ENCODE measurements at regions not wholly inside any gene's neighbourhood (a gene's known extent, or its start where the extent isn't known, plus 50 kb on each side); places are given as distances from the start of the nearest gene placed in this dataset.

- Mint-ChIP-seq H3K4me3 (no peak overlapping the region), H3K9me3 (peaks cover 23 to 27% of the 10 kb centered on the region in 2 donors), H3K27ac (no peak overlapping the region), H3K4me1 (no peaks in the 10 kb centered on the region), H3K27me3 (peaks cover 6% of the 10 kb centered on the region)
- ATAC-seq (no peak), DNase-seq (no peak)
These were observed 308.7 kb downstream of the LRATD1 start for GRCh38 chr2:14941151-14941631.

DNA sequence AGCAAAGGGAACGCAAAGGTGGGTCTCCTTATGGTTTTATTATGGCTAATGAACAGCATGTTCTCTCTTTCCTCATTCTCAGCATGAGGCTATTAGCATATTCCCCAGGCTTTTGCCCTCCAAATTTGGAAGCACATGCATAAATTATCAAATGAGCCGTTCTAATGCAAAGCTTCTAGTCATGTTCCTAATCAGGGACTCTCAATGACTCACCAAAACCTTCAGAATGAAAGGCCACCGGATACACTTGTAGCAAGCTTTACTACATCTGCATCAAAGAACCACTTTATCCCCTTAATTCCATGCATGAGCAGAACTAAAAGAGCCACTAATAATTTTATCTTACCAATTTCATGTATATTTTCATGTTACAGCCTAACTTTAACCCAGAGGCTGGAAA lies 310.5 kb downstream of the LRATD1 start:
- no peak for DNase-seq
- H3K4me1 Mint-ChIP-seq, result no peaks in the 10 kb centered on the region
- peaks cover 13 to 17% of the 10 kb centered on the region in 2 donors for H3K9me3 Mint-ChIP-seq
- no peaks in the 10 kb centered on the region for H3K27me3 Mint-ChIP-seq
- ATAC-seq, result no peak
- H3K4me3 Mint-ChIP-seq, result no peak overlapping the region
- no peak overlapping the region for H3K27ac Mint-ChIP-seq

GRCh38 chr2:14944562-14945346 lies 312.2 kb downstream of the LRATD1 start:
- no peaks in the 10 kb centered on the region for H3K4me1 Mint-ChIP-seq
- ATAC-seq, result no peak
- no peaks in the 10 kb centered on the region for H3K27me3 Mint-ChIP-seq
- H3K9me3 Mint-ChIP-seq, result peaks cover 13 to 17% of the 10 kb centered on the region in 2 donors
- H3K4me3 Mint-ChIP-seq, result no peak overlapping the region
- DNase-seq, result no peak
- no peak overlapping the region for H3K27ac Mint-ChIP-seq

DNA sequence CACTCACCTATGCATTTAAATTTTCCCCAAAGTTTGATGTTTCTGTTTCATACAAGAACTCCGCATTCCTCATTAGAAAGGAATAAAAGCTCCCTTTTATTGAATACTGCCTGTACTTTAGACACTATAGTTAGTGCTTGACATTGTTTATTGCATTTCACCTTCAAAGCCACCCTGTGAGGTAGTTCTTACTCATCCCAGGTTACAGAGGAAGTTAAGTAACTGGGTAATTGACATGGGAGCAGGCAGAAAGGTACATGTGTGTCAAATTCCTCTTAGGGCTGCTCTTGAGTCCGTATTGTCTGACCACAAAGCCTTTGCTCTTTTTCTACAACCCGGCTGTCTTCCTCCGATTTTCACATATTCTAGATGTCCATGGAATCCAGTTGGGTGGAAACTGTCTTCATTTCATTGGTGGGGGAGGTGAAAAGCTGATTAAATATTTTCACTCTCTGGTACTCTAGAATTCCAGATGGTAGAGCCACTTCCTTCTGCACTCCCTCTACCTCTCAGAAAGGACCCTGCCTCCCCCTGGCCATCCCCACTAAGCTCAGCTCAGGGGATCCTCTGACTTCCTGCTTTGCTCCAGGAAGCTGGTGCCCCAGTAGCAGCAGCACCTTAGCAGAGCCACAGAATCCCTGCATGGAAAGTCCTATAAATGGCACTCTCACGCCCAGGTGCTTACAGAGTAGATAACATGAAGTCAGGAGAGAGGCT lies 319.2 kb downstream of the LRATD1 start:
- Mint-ChIP-seq H3K27ac (no peak overlapping the region), H3K4me3 (no peak overlapping the region), H3K27me3 (peaks cover 13% of the 10 kb centered on the region), H3K4me1 (no peaks in the 10 kb centered on the region), H3K9me3 (peaks cover 8% of the 10 kb centered on the region in 2 donors)
- DNase-seq, result no peak
- ATAC-seq, result no peak

DNA sequence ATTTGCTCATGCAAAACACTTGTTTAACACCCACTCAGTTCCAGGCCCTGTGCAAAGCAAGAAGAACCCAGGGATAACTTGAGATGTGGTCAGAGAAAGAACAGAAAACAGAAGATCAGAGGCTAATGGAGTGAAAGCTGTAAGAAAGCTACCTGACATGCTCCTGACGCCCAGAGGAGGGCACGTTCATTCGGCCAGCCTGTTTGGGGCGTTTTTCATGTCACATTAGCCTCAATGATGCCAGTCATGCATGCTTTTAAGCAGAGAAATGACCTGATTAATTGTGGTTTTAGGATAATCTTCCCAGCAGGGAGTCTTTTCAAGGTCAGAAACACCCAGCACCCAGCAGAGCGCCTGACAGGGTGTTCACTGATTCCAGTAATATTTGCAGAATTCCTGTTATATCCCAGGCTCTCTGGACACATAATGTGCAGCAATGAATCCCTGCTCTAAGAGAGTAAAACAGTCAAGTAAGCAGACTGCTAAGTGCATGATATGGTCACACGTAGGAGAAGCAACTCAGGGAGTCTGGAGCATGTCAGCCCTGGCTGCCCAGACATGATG lies 320.0 kb downstream of the LRATD1 start:
- no peak overlapping the region for H3K27ac Mint-ChIP-seq
- DNase-seq (no peak), ATAC-seq (no peak)
- H3K4me1 Mint-ChIP-seq, result no peaks in the 10 kb centered on the region
- H3K9me3 Mint-ChIP-seq, result peaks cover 8 to 11% of the 10 kb centered on the region in 2 donors
- no peak overlapping the region for H3K4me3 Mint-ChIP-seq
- peaks cover 14% of the 10 kb centered on the region for H3K27me3 Mint-ChIP-seq

- H3K9me3 Mint-ChIP-seq, result peaks cover 11 to 18% of the 10 kb centered on the region in 2 donors
- no peaks in the 10 kb centered on the region for H3K4me1 Mint-ChIP-seq
- peaks cover 18% of the 10 kb centered on the region for H3K27me3 Mint-ChIP-seq
- no peak overlapping the region for H3K4me3 Mint-ChIP-seq
- DNase-seq (no peak), ATAC-seq (no peak)
- H3K27ac Mint-ChIP-seq, result no peak overlapping the region
These were observed 328.3 kb downstream of the LRATD1 start for GRCh38 chr2:14960686-14961324.

- peaks cover 11% of the 10 kb centered on the region for H3K27me3 Mint-ChIP-seq
- DNase-seq (no peak), ATAC-seq (no peak)
- no peak overlapping the region for H3K27ac Mint-ChIP-seq
- no peaks in the 10 kb centered on the region for H3K4me1 Mint-ChIP-seq
- peaks cover 3 to 8% of the 10 kb centered on the region in 2 donors for H3K9me3 Mint-ChIP-seq
- H3K4me3 Mint-ChIP-seq, result no peak overlapping the region
These were observed 335.2 kb downstream of the LRATD1 start for GRCh38 chr2:14967729-14968128.

DNA sequence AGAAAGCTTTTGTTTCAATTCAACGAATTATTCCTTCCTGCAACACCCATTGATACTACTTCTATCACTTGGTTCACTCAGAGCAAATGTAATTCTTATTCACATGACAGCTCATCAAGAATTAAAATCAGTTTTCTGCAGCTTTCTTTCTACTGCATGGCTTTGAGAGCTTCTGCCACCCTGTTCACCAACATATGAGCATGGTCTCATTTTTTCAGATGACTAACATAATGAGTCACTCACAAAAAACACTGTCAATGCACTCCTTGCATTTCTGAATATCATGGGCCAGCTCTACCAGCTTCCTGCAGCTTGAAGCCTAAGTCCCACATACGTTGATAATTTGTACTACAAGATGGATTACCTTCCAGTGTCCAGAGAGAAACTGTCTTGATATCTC lies 342.9 kb downstream of the LRATD1 start:
- DNase-seq, result no peak
- no peak overlapping the region for H3K4me3 Mint-ChIP-seq
- H3K4me1 Mint-ChIP-seq, result peaks cover 6% of the 10 kb centered on the region
- ATAC-seq, result no peak
- H3K9me3 Mint-ChIP-seq, result peaks cover 3 to 8% of the 10 kb centered on the region in 2 donors
- peak overlapping the region in 1 of 2 donors; percentile 48 for H3K27ac Mint-ChIP-seq
- peaks cover 8% of the 10 kb centered on the region for H3K27me3 Mint-ChIP-seq

GRCh38 chr2:14977021-14977420 lies 344.5 kb downstream of the LRATD1 start:
- H3K4me1 Mint-ChIP-seq, result peaks cover 6% of the 10 kb centered on the region
- H3K27me3 Mint-ChIP-seq, result peaks cover 12% of the 10 kb centered on the region
- H3K4me3 Mint-ChIP-seq, result no peak overlapping the region
- no peaks in the 10 kb centered on the region for H3K9me3 Mint-ChIP-seq
- no peak for ATAC-seq
- DNase-seq, result no peak
- no peak overlapping the region for H3K27ac Mint-ChIP-seq

DNA sequence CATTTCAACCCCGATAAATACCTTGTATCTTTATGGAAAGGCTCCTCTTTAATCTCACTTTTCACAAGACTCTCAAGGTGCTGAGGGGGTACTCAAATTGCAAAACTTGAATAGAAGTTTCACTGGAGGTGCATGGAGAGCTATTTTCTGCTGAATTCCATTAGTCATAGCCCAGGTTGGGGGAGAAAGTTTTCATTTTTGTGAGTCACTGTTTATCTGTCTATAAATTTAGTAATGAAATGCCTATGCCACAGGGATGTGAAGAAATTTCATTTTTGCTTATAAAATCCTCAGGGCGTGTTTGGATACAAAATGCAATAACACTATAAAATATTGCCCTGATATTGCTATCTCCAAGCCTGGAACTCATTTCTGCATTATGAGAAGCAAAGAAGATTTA lies 346.3 kb downstream of the LRATD1 start:
- H3K4me1 Mint-ChIP-seq, result peaks cover 6% of the 10 kb centered on the region
- H3K9me3 Mint-ChIP-seq, result no peaks in the 10 kb centered on the region
- peaks cover 19% of the 10 kb centered on the region for H3K27me3 Mint-ChIP-seq
- no peak overlapping the region for H3K4me3 Mint-ChIP-seq
- ATAC-seq (no peak), DNase-seq (no peak)
- H3K27ac Mint-ChIP-seq, result no peak overlapping the region

- Mint-ChIP-seq H3K4me1 (peaks cover 6% of the 10 kb centered on the region), H3K27ac (no peak overlapping the region), H3K27me3 (peaks cover 25% of the 10 kb centered on the region), H3K4me3 (no peak overlapping the region), H3K9me3 (no peaks in the 10 kb centered on the region)
- DNase-seq (no peak), ATAC-seq (no peak)
These were observed 350.3 kb downstream of the LRATD1 start for GRCh38 chr2:14982790-14983189.

DNA sequence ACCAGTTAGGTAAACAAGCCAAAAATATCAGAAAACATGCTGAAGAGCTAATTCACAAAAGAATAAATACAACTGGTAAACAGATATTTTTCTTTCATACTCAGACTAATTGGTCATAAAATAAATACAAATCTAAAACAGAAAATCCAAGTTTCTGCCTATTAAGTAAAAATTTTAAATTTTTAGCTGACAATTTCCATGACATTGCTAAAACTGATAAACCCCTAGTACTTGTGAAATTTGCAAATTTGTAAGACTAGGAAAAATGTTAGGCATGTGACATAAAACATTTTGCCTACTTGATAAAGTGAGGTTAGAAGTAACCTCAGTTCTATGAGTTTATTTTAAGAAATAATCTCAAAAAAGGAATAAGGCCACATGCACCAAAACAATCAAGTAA lies 356.1 kb downstream of the LRATD1 start:
- Mint-ChIP-seq H3K27me3 (peaks cover 23% of the 10 kb centered on the region), H3K27ac (no peak overlapping the region), H3K4me3 (no peak overlapping the region), H3K4me1 (no peaks in the 10 kb centered on the region), H3K9me3 (no peaks in the 10 kb centered on the region)
- DNase-seq (no peak), ATAC-seq (no peak)

- H3K27me3 Mint-ChIP-seq, result peaks cover 15% of the 10 kb centered on the region
- DNase-seq, result no peak
- no peak for ATAC-seq
These were observed 359.2 kb downstream of the LRATD1 start for GRCh38 chr2:14991723-14992122.

GRCh38 chr2:14994721-14995120 lies 362.2 kb downstream of the LRATD1 start:
- Mint-ChIP-seq H3K4me1 (no peaks in the 10 kb centered on the region), H3K4me3 (no peak overlapping the region), H3K27ac (no peak overlapping the region), H3K27me3 (peaks cover 31% of the 10 kb centered on the region), H3K9me3 (no peaks in the 10 kb centered on the region)
- ATAC-seq (no peak), DNase-seq (no peak)

More at GRCh38 chr2:14991723-14992122, 359.2 kb downstream of the LRATD1 start:
- H3K9me3 Mint-ChIP-seq, result no peaks in the 10 kb centered on the region
- H3K27ac Mint-ChIP-seq, result no peak overlapping the region
- H3K4me3 Mint-ChIP-seq, result no peak overlapping the region
- no peaks in the 10 kb centered on the region for H3K4me1 Mint-ChIP-seq

- Mint-ChIP-seq H3K27ac (no peak overlapping the region), H3K9me3 (no peaks in the 10 kb centered on the region), H3K27me3 (peaks cover 23% of the 10 kb centered on the region), H3K4me3 (no peak overlapping the region), H3K4me1 (no peaks in the 10 kb centered on the region)
- ATAC-seq (no peak), DNase-seq (no peak)
These were observed 364.0 kb downstream of the LRATD1 start for GRCh38 chr2:14996351-14997014.
